Cardiac septum (tissue), 1 donor: ENCODE measurements at regions not wholly inside any gene's neighbourhood (a gene's known extent, or its start where the extent isn't known, plus 50 kb on each side); places are given as distances from the start of the nearest gene placed in this dataset.

ENCODE experiments used
- DNase-seq: peaks from one replicate; pipeline ENCODE4 v3.0.0-alpha.2; 2020; ENCODE audit warnings: low spot score
- intact Hi-C: fragments of 100-400 bp; cut with DNase I; formaldehyde crosslinking; loops from one replicate; pipeline ENCODE4 v1.14.0; 2022
- donor health status: DM: no; HTN: no; CAD: no.

DNA sequence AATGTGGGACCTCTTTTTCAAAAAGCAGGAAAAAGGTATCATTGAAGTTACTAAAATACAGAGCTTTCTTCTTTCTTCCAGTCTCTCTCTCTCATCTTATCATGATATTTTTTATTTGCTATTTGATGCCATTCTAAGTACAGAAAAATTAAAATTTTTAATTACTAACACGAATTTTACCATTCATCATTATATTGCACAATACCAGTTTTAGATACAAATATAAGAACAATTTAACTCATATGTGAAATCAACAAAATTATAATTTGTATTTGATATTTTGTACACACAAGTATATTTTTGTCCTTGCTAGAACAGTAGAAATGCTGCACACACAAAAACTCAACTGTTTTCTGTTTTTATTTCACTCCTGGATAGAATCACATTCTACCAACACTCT, 112.2 kb downstream of the OAT start:
- intact Hi-C loops: no loop called here
- no peak for DNase-seq

DNA sequence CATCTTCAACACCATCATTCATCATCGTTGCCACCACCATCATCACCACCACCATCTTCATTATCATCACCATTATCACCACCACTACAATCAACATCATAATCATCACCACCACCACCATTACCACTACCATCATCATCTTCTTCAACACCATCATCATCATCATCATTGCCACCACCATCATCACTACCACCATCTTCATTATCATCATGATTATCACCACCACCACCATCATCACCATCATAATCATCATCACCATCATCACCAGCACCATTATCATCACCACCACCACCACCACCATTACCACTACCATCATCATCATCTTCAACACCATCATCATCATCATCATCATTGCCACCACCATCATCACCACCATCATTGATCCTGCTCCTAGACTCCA, 112.7 kb downstream of the OAT start:
- no peak for DNase-seq
- intact Hi-C loops: no loop called here

DNA sequence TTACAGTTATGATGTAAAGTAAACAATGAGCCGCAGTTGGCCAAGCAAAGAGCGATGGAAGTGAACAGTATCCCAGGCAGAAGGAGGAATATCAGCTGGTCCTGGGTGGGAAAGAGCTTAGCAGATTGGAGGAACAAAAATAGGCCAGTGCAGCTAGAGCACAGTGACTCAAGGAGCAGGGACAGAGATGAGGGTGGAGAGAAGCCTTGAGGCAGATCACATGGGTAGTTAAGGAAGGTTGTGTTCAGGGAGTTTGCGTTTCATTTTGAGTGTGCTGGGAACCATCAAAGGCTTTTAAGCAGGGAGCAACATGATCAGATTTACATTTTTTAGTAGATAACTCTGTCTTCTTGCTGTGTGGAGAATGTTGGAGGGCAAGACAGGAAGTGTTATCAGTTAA, 113.6 kb downstream of the OAT start:
- intact Hi-C loops: no loop called here
- no peak for DNase-seq

DNA sequence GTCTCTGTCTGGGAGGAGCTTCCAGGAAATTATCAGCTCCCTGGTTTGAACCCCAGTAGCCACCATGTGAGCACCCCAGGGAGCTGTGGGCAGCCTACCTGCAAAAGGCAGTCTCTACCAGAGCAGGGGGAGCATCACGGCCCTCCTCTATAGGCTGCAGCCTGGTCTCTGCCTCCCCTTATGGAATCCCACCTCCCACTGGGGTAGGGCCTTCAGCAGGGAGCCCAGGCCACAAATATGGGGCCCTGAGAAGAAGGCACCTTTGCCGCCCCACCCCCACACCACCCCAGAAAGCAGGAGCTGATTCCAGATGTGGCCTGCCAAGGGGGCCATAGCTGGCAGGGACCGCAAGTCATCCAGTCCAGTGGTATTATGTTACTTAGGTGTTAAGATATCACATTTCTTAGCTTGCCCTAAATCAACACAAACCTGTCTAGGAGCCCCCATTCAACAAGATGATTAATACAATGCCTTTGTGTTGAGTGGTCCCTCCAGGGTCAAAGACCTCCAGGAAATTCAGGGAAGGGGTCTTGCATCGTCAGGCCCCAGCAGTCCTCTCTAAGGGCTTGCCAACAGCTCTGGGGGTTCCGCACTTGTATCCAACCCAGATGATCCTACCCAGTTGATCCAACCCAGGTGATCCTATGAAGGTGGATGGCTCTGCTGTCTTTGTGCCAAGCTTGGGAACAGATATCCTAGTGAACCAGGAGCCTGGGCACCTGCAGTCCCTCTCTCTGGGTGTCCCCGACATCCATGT, 114.9 kb downstream of the OAT start:
- intact Hi-C loops: no loop called here
- no peak for DNase-seq

DNA sequence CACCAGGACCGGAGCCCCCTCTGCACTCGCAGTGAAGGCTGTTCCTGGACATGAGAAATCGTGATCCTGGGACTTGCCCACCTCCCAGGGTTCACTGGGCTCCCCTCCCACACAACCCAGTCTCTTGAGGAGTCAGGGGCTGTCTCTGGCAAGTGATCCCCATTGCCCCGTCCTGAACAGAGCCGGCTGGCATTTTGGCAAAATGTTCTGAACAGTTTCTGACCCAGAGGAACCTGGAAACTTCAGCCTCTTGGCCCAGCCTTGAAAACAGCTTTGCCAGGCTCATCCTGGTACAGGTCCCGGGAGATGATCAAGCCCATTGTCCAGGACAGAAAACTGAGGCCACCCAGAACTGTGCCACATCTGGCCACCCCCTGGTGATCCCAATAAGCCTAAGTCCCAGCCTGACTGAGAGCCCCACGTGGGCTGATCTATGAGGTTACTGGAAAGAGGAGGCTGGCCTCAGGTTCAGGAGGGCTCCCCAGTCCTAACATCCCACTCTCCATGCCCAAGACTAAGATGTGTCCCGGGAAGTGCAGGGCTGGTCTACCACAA, 115.7 kb downstream of the OAT start:
- no peak for DNase-seq
- intact Hi-C loops: no loop called here

DNA sequence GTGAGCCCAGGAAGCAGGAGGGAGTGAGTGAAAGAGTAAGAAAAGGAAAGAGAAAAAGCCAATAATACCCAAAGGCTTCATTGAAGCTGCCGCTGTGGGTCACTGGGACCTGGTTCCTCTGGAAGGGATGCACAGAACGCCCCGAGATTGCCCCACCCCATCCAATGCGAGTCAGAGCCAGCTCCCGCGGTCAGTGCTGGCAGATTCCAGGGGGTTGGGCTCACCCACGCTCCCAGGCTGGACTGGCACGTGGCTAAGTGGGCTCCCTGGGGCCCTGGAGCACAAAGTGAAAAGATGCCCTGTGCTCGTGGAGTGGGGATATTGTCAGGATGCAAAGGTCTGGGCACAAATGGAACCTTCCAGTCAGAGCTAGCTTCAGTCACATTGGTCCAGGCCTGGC, 117.0 kb downstream of the OAT start:
- DNase-seq: no peak
- intact Hi-C loops: no loop called here

DNA sequence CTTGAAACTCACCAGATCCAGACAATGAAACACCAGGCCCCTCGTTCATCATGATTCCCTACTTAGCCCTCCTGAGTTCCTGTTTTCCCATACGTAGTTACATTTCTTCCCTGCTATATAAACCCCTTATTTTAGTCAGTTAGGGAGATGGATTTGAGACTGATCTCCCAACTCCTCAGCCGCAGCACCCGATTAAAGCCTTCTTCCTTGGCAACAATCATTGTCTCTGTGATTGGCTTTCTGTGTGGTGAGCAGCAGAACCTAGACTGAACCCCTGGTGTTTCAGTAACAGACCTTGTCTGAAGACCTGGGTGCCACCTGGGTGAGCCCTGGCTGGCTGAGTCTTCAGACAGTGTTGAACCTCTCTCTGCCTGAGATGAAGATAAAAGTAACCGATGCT, 118.0 kb downstream of the OAT start:
- intact Hi-C loops: no loop called here
- no peak for DNase-seq

DNA sequence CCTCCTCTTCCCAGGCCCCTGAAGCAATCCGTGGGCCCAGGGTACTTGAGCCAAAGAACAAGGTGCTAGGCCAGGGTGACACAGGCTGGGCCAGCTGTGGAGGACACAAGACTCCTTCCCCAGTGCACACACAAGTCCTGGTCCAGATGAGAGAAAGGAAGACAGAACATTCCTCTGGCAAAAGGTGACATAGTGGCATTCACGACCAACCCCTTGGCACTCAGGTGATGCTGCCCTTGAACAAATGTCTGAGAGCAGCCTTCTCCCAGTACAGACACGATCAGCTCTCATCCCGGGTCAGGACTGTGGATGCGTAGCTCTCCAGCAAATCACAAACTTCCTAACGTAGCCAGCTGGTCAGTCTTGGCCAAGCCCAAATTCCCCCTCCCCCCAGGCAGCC, 118.5 kb downstream of the OAT start:
- DNase-seq: no peak
- intact Hi-C loops: no loop called here

DNA sequence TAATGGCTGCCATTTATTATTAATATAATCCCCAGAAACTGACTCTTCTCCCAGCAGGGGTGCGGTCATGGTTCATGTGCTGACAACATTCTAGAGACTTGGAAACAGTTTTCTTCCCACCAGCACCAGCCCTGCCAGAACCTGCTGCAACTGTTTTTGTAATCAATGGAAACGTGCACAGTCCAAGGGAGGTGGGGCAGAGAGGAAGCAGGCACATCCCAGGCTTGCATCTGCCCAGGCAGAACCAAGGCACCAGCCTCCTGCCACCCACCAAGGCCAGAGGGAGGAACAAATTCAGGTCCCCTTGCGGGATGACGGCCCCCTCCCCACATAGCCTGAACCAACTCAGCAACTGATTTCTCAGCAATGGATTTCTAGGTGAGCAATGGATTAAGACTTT, 119.0 kb downstream of the OAT start:
- no peak for DNase-seq
- intact Hi-C loops: no loop called here

DNA sequence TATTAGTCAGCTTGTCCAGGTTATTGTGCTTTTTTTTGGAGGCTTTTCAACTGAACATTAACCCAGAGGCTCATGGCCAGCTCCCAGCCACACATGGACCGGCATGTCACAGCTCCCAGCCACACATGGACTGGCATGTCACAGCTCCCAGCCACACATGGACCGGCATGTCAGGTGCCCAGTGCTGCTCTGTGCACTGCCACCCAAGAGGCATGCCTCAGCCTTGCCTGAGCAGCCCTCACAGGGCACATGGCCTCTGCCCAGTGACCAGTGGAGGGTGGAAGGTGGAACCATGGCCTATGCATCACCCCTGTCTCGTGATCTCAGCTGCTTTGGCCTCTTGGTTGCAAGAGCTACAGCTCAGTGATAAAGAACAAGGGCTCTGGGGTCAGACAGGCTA, 119.8 kb downstream of the OAT start:
- DNase-seq: no peak
- intact Hi-C loops: no loop called here

DNA sequence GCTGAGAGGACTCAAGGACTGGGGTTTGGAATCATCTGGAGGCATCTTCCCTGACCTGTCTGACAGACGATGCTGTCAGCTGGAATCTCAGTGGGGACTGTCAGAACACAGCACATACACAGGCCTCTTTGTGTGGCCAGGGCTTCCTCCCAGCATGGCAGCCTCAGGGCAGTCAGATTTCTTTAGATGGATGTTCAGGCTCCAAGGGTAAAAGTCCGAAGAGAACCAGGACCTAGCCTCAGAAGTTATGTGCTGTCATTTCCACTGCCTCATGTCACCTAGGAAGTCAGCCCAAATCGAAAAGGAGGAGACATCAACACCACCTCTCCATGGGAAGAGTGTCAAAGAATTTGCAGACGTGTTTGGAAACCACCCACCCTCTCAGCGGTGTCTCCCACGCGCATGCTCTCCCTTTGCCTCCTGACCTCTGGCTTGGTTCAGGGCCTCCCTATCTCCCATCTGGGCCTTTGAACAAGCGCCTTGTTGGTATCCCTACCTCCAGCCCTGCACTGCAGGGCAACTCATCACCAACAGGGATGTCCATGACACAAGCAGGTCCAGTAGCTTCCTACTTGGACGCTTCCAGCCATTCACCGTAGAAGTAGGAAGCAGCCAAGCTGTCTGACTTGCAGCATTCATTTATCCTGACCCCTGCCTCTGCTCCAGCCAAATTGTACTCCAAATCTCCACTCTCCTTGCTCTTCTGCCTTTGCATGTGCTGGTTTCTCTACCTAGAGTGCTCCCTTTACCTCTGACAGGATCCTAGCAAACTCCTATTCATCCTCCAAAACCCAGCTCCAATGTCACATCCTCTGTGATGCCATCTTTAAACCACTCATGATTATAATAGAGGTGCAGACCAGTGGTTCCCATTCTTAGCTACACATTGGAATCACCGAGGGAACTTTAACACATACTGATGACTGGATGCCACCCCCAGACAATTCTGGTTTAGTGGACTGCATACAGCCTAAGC, 121.6 kb downstream of the OAT start:
- intact Hi-C loops: no loop called here
- DNase-seq: no peak

DNA sequence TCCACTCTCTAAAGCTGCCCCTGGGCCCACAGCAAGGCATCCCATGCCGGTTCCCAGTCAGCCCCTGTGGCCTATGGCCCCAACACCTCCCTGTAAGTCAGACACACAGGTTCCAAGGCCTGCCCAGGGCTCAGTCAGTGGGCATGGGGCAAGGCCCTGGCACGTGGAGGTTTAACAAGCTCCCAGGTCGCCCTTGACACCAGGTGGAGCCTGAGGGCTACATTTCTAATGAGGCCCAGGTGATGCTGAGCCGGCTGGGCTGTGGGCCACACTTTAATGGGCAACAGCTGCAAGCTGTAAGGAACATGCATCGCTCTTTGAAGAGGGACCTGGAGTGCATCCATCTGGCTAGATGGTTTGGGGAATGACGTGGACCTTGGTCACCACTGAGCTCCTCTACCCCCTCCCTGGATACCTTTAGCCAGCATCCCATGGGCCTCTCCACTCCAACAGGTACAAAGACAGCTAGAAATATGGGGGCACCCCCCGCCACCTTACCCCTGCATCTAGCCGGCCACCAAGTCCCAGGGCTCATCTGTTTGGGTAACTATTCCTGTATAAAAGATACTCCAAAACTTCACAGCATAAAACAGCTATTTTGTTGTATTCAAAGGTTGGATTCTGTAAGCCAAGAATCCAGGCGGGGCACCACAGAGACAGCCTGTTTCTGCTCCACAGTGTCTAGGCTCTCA, 122.5 kb downstream of the OAT start:
- intact Hi-C loops: no loop called here
- DNase-seq: no peak

DNA sequence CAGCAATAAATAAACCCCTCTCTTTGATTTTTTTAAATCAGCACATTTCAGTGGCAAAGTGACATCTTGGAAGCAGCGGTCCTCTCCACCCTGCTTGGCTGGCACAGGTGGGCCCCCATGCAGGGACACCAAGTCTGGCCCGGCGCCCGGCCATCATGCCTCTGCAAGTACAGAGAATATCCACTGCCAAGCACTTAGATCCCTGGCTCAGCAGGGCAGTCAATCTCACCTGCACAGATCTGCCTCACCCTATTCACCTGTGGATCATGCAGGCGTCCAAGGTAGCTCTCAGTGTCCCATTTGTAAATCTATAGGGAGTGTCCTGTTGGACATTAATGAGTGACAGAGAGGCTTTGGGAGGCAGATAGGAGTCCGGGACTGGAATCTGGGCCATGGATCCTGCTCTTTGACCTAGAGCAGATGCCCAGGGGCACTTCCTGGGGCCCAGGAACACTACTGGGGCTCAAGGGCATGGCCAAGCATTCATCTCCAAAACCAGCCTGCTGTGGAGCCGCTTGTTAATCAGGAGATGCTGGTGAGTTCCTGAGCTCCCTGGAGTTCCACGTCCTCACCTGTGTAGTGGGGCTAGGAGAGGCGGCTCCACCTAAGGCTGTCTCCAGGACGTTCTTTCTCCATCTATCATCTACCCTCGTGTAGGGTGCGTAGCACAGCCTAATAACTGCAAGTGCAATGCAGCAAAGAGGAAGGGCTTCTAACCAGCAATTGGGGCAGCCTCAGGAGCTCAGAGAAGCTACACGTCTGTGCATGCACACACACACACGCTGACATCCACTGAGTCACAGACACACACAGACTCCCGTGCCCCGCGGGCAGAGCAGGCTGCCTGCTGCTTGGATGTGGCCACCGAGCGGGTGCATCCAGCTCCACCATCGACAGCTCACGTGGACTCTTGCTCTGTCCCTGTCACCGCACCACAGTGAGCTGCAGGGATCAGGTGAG, 123.6 kb downstream of the OAT start:
- intact Hi-C loops: no loop called here
- no peak for DNase-seq

DNA sequence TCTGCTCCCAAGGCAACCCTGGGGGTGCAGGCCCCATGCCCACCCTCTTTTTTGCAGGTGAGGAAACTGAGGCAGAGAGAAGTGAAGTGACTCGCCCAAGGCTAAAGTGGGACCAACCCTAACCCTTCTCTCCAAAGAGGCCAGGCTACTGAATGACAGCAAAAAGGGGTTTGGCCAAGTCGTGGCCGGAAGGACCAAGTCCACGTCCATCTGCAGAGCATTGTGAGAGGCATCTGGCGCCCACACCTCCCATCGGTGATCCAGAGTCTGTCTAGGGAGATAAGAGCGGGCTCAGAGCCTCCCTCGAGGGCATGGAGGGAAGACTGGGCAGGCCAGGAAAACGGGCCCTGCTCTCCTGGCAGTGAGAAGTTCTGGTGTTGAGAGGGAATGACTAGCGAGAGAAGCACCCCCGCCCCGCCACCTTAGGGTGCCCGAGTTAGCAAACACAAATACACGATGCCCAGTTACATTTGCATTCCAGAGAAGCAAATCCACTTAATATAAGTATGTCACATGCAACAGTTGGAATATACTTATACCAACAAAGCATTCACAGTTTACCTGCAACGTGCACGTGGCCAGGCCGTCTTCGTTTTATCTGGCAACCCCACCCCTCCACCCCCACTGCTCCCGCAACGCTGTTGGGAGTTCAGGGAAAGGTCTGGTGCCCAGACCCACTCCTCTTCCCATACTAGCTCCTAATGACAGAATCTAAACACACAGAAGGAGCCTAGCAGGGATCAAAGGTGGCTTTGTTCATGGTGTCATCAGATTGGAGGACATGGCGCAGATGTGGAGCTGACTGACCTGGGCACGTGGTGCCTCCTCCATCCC, 124.9 kb downstream of the OAT start:
- intact Hi-C loops: no loop called here
- DNase-seq: no peak

DNA sequence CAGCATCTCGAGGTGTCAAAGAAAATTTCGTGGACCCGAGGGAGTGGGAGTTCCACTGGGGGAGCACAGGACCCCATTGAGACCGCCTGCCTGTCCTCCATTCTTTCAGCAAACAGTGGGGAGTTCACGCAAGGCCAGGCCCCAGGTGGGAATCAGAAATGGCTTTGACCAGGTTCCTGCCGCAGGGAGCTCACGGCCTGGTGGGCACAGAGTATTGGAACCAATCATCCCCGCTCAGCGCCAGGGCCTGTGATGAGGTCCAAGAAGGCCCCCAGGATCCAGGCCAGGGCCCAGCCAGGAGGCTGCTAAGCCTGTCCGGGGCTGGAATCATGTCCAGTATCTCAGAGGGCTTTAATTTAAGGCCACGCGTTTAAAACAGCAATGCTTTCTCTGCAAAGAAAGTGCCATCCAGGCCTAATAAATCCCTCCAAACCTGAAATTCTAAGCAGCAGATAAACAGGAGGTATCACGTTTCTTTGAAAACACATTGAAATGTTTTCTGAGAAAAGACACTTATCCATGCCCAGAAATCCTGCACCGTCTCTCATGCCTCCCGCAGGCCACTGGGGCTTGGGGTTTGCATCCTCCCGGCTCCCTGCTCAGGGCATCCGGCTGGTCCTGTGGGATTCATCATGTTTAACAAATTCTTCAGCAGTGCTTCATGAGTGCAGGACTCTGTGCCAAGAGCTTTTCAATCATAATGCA, 125.7 kb downstream of the OAT start:
- no peak for DNase-seq
- intact Hi-C loops: no loop called here

DNA sequence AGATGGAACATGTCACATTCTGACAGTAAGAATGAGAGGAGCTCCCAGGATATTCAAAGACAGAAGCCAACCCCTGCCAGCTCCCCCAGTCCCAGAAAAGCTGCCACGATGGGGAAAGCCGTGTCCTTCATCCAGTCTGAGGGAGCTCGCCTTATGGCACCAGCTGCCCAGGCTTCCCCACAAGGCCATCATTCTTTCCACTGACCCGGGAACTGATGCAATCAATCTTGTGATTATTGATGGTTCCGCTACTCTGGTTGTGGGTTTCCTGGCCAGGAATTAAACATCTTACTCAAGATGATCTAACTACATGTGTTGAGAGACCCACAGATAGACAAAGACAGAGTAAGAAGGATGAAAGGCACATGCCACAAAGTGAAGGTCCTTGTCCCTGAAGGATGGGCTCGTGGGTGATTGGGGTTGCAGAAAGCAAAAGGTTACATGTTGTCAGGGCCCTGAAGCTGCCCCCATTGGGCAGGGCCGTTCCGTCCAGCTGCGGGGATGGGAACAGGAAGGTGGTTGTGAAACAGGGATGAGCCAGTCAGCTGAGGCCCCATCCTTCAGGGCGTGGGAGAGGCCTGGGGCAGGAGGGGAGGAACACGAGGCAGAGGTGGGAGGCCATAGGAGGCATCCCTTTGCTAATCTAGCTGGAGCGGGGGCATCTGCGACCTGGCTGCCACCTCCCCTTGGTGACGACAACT, 127.6 kb downstream of the OAT start:
- peak; percentile 67 for DNase-seq
- intact Hi-C loops: no loop called here
